SK-N-SH treated with all-trans-retinoic acid at 6 μM for 48 hours (cell line): ENCODE measurements at regions not wholly inside any gene's neighbourhood (a gene's known extent, or its start where the extent isn't known, plus 50 kb on each side); places are given as distances from the start of the nearest gene placed in this dataset.

ENCODE experiments used
- ATAC-seq: fragments of 200-7000 bp; cut with Tn5 transposase; 3 replicates; pipeline ENCODE4 v1.9.1; 2020; ENCODE audit warnings: mild to moderate bottlenecking, moderate library complexity
- ARNTL ChIP-seq: fragments of 450-650 bp; formaldehyde crosslinking; IDR thresholded peaks from 2 replicates; pipeline ENCODE4 v1.5.0; 2020; ENCODE audit warnings: low read depth, mild to moderate bottlenecking, moderate library complexity, borderline replicate concordance
- BACH2 ChIP-seq: fragments of 250-450 bp; sonication (Bioruptor Pico); IDR thresholded peaks from 2 replicates; pipeline ENCODE4 v1.9.0; 2021; ENCODE audit warnings: mild to moderate bottlenecking, borderline replicate concordance
- CREB5 ChIP-seq: fragments of 250-450 bp; sonication (Bioruptor Pico); IDR thresholded peaks from 2 replicates; pipeline ENCODE4 v1.5.1; 2020; ENCODE audit warnings: low read depth, mild to moderate bottlenecking, moderate library complexity
- ESRRG ChIP-seq: fragments of 250-450 bp; sonication (Bioruptor Pico); IDR thresholded peaks from 2 replicates; pipeline ENCODE4 v1.6.1; 2021; ENCODE audit warnings: mild to moderate bottlenecking
- GLIS3 ChIP-seq: fragments of 250-450 bp; sonication (Bioruptor Pico); IDR thresholded peaks from 2 replicates; pipeline ENCODE4 v1.5.0; 2020; ENCODE audit warnings: mild to moderate bottlenecking, moderate library complexity
- ISL1 ChIP-seq: fragments of 250-450 bp; sonication (Bioruptor Pico); IDR thresholded peaks from 2 replicates; pipeline ENCODE4 v2.1.2; 2022; ENCODE audit warnings: mild to moderate bottlenecking, moderate library complexity
- OSR1 ChIP-seq: fragments of 250-450 bp; sonication (Bioruptor Pico); IDR thresholded peaks from 2 replicates; pipeline ENCODE4 v1.8.0; 2022; ENCODE audit warnings: moderate library complexity, mild to moderate bottlenecking, inconsistent platforms
- PATZ1 ChIP-seq: fragments of 250-450 bp; sonication (Bioruptor Pico); IDR thresholded peaks from 2 replicates; pipeline ENCODE4 v1.8.0; 2020; ENCODE audit warnings: mild to moderate bottlenecking, moderate library complexity, borderline replicate concordance
- POU6F1 ChIP-seq: fragments of 250-450 bp; sonication (Bioruptor Pico); IDR thresholded peaks from 2 replicates; pipeline ENCODE4 v1.8.0; 2021; ENCODE audit warnings: low read depth, mild to moderate bottlenecking, moderate library complexity, borderline replicate concordance
- PPARA ChIP-seq: fragments of 250-450 bp; sonication (Bioruptor Pico); IDR thresholded peaks from 2 replicates; pipeline ENCODE4 v1.5.0; 2020; ENCODE audit warnings: mild to moderate bottlenecking, borderline replicate concordance
- RARB ChIP-seq: fragments of 250-450 bp; sonication (Bioruptor Pico); IDR thresholded peaks from 2 replicates; pipeline ENCODE4 v1.8.0; 2021; ENCODE audit warnings: mild to moderate bottlenecking, moderate library complexity
- SNAI2 ChIP-seq: fragments of 250-450 bp; sonication (Bioruptor Pico); IDR thresholded peaks from 2 replicates; pipeline ENCODE4 v1.5.0; 2020; ENCODE audit warnings: mild to moderate bottlenecking, moderate library complexity
- TCF4 ChIP-seq: fragments of 250-450 bp; sonication (Bioruptor Pico); IDR thresholded peaks from 2 replicates; pipeline ENCODE4 v1.8.0; 2021; ENCODE audit warnings: mild to moderate bottlenecking, moderate library complexity, borderline replicate concordance
- TSHZ2 ChIP-seq: fragments of 250-450 bp; sonication (Bioruptor Pico); IDR thresholded peaks from 2 replicates; pipeline ENCODE4 v1.5.0; 2020; ENCODE audit warnings: mild to moderate bottlenecking, moderate library complexity
- ZC3H10 ChIP-seq: fragments of 250-450 bp; sonication (Bioruptor Pico); IDR thresholded peaks from 2 replicates; pipeline ENCODE4 v1.5.1; 2021; ENCODE audit warnings: mild to moderate bottlenecking, moderate library complexity
- ZFP30 ChIP-seq: fragments of 450-650 bp; formaldehyde crosslinking; IDR thresholded peaks from 2 replicates; pipeline ENCODE4 v1.5.0; 2022; ENCODE audit warnings: mild to moderate bottlenecking, moderate library complexity
- ZNF70 ChIP-seq: fragments of 450-650 bp; formaldehyde crosslinking; IDR thresholded peaks from 2 replicates; pipeline ENCODE4 v1.5.0; 2020; ENCODE audit warnings: mild to moderate bottlenecking, moderate library complexity
- ZNF8 ChIP-seq: fragments of 450-650 bp; formaldehyde crosslinking; IDR thresholded peaks from 2 replicates; pipeline ENCODE4 v1.5.0; 2020; ENCODE audit warnings: mild to moderate bottlenecking, moderate library complexity

GRCh38 chr6:56407883-56408410, 160.6 kb upstream of the COL21A1 start:
- TF ChIP-seq ZFP30 (CRISPR knock-in tag) (no peak), ZNF70 (peak; percentile 93)
- no peak for ATAC-seq

- ATAC-seq = no peak
Measured at GRCh38 chr6:56406276-56407269, 159.2 kb upstream of the COL21A1 start.

GRCh38 chr6:56404599-56404998, 157.2 kb upstream of the COL21A1 start:
- ATAC-seq = no peak
- TF ChIP-seq GLIS3 (CRISPR knock-in tag) (no peak), TSHZ2 (CRISPR knock-in tag) (no peak), PPARA (no peak), ZNF8 (no peak), SNAI2 (CRISPR knock-in tag) (no peak), PATZ1 (no peak), ESRRG (CRISPR knock-in tag) (no peak), POU6F1 (no peak), OSR1 (CRISPR knock-in tag) (no peak)

More at GRCh38 chr6:56406276-56407269, 159.2 kb upstream of the COL21A1 start:
- no peak for TF ChIP-seq OSR1 (CRISPR knock-in tag)
- no peak for TF ChIP-seq RARB
- no peak for TF ChIP-seq ISL1 (CRISPR knock-in tag)
- no peak for TF ChIP-seq BACH2
- TF ChIP-seq ZC3H10 = no peak
- TF ChIP-seq TCF4 (CRISPR knock-in tag) = no peak
- TF ChIP-seq TSHZ2 (CRISPR knock-in tag) = no peak
- TF ChIP-seq ZFP30 (CRISPR knock-in tag) = no peak
- TF ChIP-seq PPARA = no peak
- TF ChIP-seq SNAI2 (CRISPR knock-in tag) = no peak
- no peak for TF ChIP-seq ZNF70
- TF ChIP-seq POU6F1 = no peak
- no peak for TF ChIP-seq ZNF8
- TF ChIP-seq CREB5 (CRISPR knock-in tag) = no peak
- TF ChIP-seq GLIS3 (CRISPR knock-in tag) = no peak
- no peak for TF ChIP-seq ESRRG (CRISPR knock-in tag)
- TF ChIP-seq ARNTL (CRISPR knock-in tag) = no peak
